IMR-90 (cell line): ENCODE measurements at regions not wholly inside any gene's neighbourhood (a gene's known extent, or its start where the extent isn't known, plus 50 kb on each side); places are given as distances from the start of the nearest gene placed in this dataset.

Experiments
- CEBPB ChIP-seq: IDR thresholded peaks from 2 replicates; pipeline ENCODE4 v1.6.1; 2012; ENCODE audit warnings: low read depth, low read length, improper control_type of control experiment
- CTCF ChIP-seq: conservative IDR thresholded peaks from 2 replicates; pipeline ENCODE4 v1.5.1; 2012; ENCODE audit warnings: mild to moderate bottlenecking, low read depth, low read length, improper control_type of control experiment
- ELK1 ChIP-seq: fragments of 150-350 bp; IDR thresholded peaks from 2 replicates; pipeline ENCODE4 v1.6.1; 2016; ENCODE audit warnings: low read depth, mild to moderate bottlenecking, low read length, moderate library complexity, borderline replicate concordance
- FOS ChIP-seq: fragments of 150-350 bp; IDR thresholded peaks from 2 replicates; pipeline ENCODE4 v1.6.1; 2016; ENCODE audit warnings: low read depth, low read length
- MXI1 ChIP-seq: IDR thresholded peaks from 2 replicates; pipeline ENCODE4 v1.6.1; 2012; ENCODE audit warnings: low read depth, mild to moderate bottlenecking, low read length, moderate library complexity, borderline replicate concordance
- POLR2A ChIP-seq: IDR thresholded peaks from 2 replicates; pipeline ENCODE4 v1.6.1; 2012; ENCODE audit warnings: mild to moderate bottlenecking, low read depth, low read length
- RAD21 ChIP-seq: IDR thresholded peaks from 2 replicates; pipeline ENCODE4 v1.6.1; 2012; ENCODE audit warnings: low read length, improper control_type of control experiment
- SMC3 ChIP-seq: fragments of 150-350 bp; IDR thresholded peaks from 2 replicates; pipeline ENCODE4 v1.6.1; 2016; ENCODE audit warnings: low read depth, mild to moderate bottlenecking, antibody characterized with exemption, low read length, moderate library complexity

GRCh38 chrX:122788216-122788615 lies 395.9 kb upstream of the GRIA3 start:
- no peak for TF ChIP-seq CTCF
- TF ChIP-seq RAD21, result no peak
- TF ChIP-seq SMC3, result no peak
- no peak for TF ChIP-seq MXI1
- no peak for TF ChIP-seq FOS
- no peak for TF ChIP-seq POLR2A
- TF ChIP-seq ELK1, result no peak
- no peak for TF ChIP-seq CEBPB
